Caco-2 (cell line): ENCODE measurements at regions not wholly inside any gene's neighbourhood (a gene's known extent, or its start where the extent isn't known, plus 50 kb on each side); places are given as distances from the start of the nearest gene placed in this dataset.

Experiments used
- BruUV-seq: library from RNA; stranded (reverse); fragments of 400-500 nt; replicated peaks from 2 replicates; lab custom pipeline; 2021; lab: Mats Ljungman, UMichigan
- CTCF ChIA-PET: fragments of 300-600 bp; sonication (Branson Sonifier 250); formaldehyde crosslinking; loops from one replicate; lab custom pipeline; 2022; ENCODE audit warnings: antibody characterized with exemption; lab: Charles Lee
- POLR2A ChIA-PET: fragments of 300-600 bp; sonication (Branson Sonifier 250); formaldehyde crosslinking; loops from one replicate; lab custom pipeline; 2022; ENCODE audit warnings: antibody characterized with exemption; lab: Charles Lee
- DNase-seq, 2 experiments: peaks; one replicate each; pipeline versions ENCODE4 v3.0.0 to v3.0.0-alpha.2; 2020 to 2022
- H3K27me3 ChIP-seq: replicated peaks from 2 replicates; pipeline ENCODE4 v1.6.0; 2011; ENCODE audit warnings: low read length; ENCODE audit not compliant: control insufficient read depth, insufficient read depth
- H3K36me3 ChIP-seq: 2 replicates; pipeline ENCODE4 v1.5.1; 2011; ENCODE audit warnings: low read length; ENCODE audit not compliant: control insufficient read depth, insufficient read depth
- H3K4me1 ChIP-seq: fragments of 250-450 bp; sonication (Bioruptor Pico); 2 replicates; pipeline ENCODE4 v1.5.1; 2020; ENCODE audit warnings: mild to moderate bottlenecking
- H3K4me3 ChIP-seq: 2 replicates; pipeline ENCODE4 v1.5.1; 2011; ENCODE audit warnings: low read depth, mild to moderate bottlenecking, control low read depth, low read length
- H3K9me3 ChIP-seq: fragments of 250-450 bp; sonication (Bioruptor Pico); 2 replicates; pipeline ENCODE4 v1.5.1; 2020; ENCODE audit warnings: mild to moderate bottlenecking, moderate library complexity
- H3K27ac Mint-ChIP-seq: one replicate; pipeline ENCODE4 v1.8.0; 2022; ENCODE audit warnings: mixed read lengths; ENCODE audit not compliant: unreplicated experiment
- H3K27me3 Mint-ChIP-seq: one replicate; pipeline ENCODE4 v1.8.0; 2022; ENCODE audit warnings: mixed read lengths; ENCODE audit not compliant: insufficient read depth, unreplicated experiment
- H3K36me3 Mint-ChIP-seq: one replicate; pipeline ENCODE4 v1.8.0; 2022; ENCODE audit warnings: mild to moderate bottlenecking, mixed read lengths; ENCODE audit not compliant: insufficient read depth, unreplicated experiment
- H3K4me1 Mint-ChIP-seq: one replicate; pipeline ENCODE4 v1.8.0; 2022; ENCODE audit warnings: low read depth, mixed read lengths; ENCODE audit not compliant: unreplicated experiment
- H3K4me3 Mint-ChIP-seq: one replicate; pipeline ENCODE4 v1.8.0; 2022; ENCODE audit warnings: mild to moderate bottlenecking, moderate library complexity, mixed read lengths; ENCODE audit not compliant: unreplicated experiment
- H3K9me3 Mint-ChIP-seq: one replicate; pipeline ENCODE4 v1.8.0; 2022; ENCODE audit warnings: mixed read lengths; ENCODE audit not compliant: unreplicated experiment
- intact Hi-C: fragments of 100-400 bp; cut with micrococcal nuclease; formaldehyde crosslinking; loops from one replicate; pipeline ENCODE4 v1.10.0; 2022; ENCODE audit not compliant: unreplicated experiment
- TF ChIP-seq, protein P1 (sequence below), 2 experiments: fragments of 200-600 bp in 1 of 2; IDR thresholded peaks; 1 replicate in 1 of 2; 2 replicates in 1 of 2; pipeline versions ENCODE4 v1.5.1 to v1.8.0; 2011 to 2022; ENCODE audit warnings: antibody characterized with exemption in 1 of 2, control low read depth in 1 of 2, inconsistent platforms in 1 of 2, low read depth in 1 of 2, low read length in 1 of 2, mild to moderate bottlenecking in 1 of 2, moderate library complexity in 1 of 2; ENCODE audit not compliant: insufficient read depth in 1 of 2, severe bottlenecking in 1 of 2, unreplicated experiment in 1 of 2

DNA sequence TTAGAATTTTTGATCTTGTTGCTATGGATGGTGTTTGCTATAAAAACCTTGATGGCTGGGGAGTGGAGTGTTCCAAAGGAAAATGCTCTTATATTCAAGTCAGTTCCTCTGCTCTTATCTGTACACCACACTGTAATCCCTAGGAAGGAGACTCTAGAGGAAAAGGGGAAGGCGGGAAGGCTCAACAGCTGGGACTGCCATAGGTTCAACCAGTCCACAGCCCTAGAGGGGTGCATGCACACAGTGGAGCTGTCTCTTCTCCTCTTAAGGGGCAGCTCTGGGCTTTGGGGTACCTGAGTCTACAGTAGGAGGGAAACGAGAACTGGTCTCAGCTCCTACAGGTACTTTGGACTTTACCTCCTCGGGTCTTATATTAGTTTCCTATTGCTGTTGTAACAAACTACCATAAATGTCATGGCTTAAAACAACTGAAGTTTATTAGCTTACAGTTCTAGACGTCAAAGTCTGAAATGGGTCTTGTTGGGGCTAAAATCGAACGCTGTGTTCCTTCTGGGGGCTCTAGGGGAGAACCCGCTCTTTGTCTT is 77.2 kb upstream of the ZBED5 start:
- Mint-ChIP-seq H3K9me3 (no peaks in the 10 kb centered on the region), H3K4me3 (peak overlapping the region; percentile 85), H3K4me1 (peaks cover 22% of the 10 kb centered on the region), H3K36me3 (peaks cover 12% of the 10 kb centered on the region), H3K27ac (peak overlapping the region; percentile 2), H3K27me3 (no peaks in the 10 kb centered on the region)
- ChIA-PET POLR2A (interaction anchor here (2.3 kb wide), 1 partner anchor 126 kb away, joined by 27 read pairs; the partner anchor contains the start of gene EIF4G2), CTCF (interaction anchor here (1.2 to 3.0 kb wide), 6 partner anchors 9 to 142 kb away, joined by 5 to 133 read pairs (median 33); no protein-coding TSS in a partner anchor)
- Histone ChIP-seq H3K27me3 (no peaks in the 10 kb centered on the region), H3K4me3 (no peak overlapping the region), H3K4me1 (peaks cover 16% of the 10 kb centered on the region), H3K9me3 (no peaks in the 10 kb centered on the region), H3K36me3 (no peaks in the 10 kb centered on the region)
- TF ChIP-seq, protein P1, sequence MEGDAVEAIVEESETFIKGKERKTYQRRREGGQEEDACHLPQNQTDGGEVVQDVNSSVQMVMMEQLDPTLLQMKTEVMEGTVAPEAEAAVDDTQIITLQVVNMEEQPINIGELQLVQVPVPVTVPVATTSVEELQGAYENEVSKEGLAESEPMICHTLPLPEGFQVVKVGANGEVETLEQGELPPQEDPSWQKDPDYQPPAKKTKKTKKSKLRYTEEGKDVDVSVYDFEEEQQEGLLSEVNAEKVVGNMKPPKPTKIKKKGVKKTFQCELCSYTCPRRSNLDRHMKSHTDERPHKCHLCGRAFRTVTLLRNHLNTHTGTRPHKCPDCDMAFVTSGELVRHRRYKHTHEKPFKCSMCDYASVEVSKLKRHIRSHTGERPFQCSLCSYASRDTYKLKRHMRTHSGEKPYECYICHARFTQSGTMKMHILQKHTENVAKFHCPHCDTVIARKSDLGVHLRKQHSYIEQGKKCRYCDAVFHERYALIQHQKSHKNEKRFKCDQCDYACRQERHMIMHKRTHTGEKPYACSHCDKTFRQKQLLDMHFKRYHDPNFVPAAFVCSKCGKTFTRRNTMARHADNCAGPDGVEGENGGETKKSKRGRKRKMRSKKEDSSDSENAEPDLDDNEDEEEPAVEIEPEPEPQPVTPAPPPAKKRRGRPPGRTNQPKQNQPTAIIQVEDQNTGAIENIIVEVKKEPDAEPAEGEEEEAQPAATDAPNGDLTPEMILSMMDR (IDR thresholded peaks at IDR 0.05; ENCODE audit: insufficient read depth in 1 of 2, low read depth in 1 of 2, low read length in 1 of 2, severe bottlenecking in 1 of 2, unreplicated experiment in 1 of 2): no peak
- no peak for DNase-seq
- no TSS peak for BruUV-seq
- intact Hi-C loops: loop anchor here (2.0 to 10.0 kb wide), 2 partner anchors 520 to 852 kb away; no protein-coding TSS in a partner anchor

DNA sequence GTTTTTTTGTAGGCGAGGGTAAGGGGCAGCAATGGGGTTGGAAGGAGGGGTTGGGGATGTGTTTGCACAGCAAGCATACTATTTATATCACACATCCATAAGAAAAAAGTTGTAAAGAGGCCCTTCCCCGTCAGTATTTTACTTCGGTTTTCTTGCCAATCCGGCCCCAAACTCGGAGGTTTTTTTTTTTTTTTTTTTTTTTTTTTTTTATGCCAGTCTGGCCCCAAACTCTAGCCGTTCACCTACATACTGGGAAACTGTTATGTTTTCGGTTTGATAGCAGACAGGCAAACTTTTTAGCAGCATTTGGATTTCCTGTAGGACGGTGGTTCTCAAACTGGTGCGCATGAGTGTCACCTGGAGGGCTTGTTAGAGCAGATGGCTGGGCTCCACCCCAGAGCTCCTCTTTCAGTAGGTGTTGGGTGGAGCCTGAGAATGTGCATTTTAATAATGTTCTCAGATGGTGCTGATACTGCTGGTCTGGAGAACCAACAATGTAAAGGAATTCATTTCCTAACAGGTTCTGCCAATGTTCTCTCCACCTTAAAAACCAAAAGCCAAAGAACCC is 76.5 kb upstream of the ZBED5 start:
- CTCF ChIA-PET: interaction anchor here (0.6 to 3.0 kb wide), 38 partner anchors 9 to 854 kb away, joined by 3 to 133 read pairs (median 6); partner anchors contain the start of genes CTR9, EIF4G2 and ZBED5

More for the DNA sequence above, 76.5 kb upstream of the ZBED5 start:
- H3K4me3 Mint-ChIP-seq: peak overlapping the region; percentile 85
- peak overlapping the region; percentile 27 for H3K4me3 ChIP-seq
- peaks cover 22% of the 10 kb centered on the region for H3K4me1 Mint-ChIP-seq
- peaks cover 12% of the 10 kb centered on the region for H3K36me3 Mint-ChIP-seq
- no peaks in the 10 kb centered on the region for H3K27me3 ChIP-seq
- H3K9me3 Mint-ChIP-seq: no peaks in the 10 kb centered on the region
- peaks cover 16% of the 10 kb centered on the region for H3K4me1 ChIP-seq
- peak overlapping the region; percentile 64 for H3K27ac Mint-ChIP-seq
- intact Hi-C loops: loop anchor here (1.0 to 10.0 kb wide), 7 partner anchors 41 to 852 kb away; no protein-coding TSS in a partner anchor
- peak; percentile 36 to 49 for DNase-seq
- H3K27me3 Mint-ChIP-seq: no peaks in the 10 kb centered on the region
- TF ChIP-seq, protein P1 (IDR thresholded peaks at IDR 0.05; ENCODE audit: insufficient read depth in 1 of 2, low read depth in 1 of 2, low read length in 1 of 2, severe bottlenecking in 1 of 2, unreplicated experiment in 1 of 2): no peak
- H3K9me3 ChIP-seq: no peaks in the 10 kb centered on the region
- POLR2A ChIA-PET: interaction anchor here (0.6 to 2.3 kb wide), 6 partner anchors 42 to 131 kb away, joined by 3 to 27 read pairs (median 4); partner anchors contain the start of genes EIF4G2 and ZBED5
- BruUV-seq: TSS peak; percentile 21
- no peaks in the 10 kb centered on the region for H3K36me3 ChIP-seq
